ENCODE measurements at regions not wholly inside any gene's neighbourhood (a gene's known extent, or its start where the extent isn't known, plus 50 kb on each side); places are given as distances from the start of the nearest gene placed in this dataset.

DNA sequence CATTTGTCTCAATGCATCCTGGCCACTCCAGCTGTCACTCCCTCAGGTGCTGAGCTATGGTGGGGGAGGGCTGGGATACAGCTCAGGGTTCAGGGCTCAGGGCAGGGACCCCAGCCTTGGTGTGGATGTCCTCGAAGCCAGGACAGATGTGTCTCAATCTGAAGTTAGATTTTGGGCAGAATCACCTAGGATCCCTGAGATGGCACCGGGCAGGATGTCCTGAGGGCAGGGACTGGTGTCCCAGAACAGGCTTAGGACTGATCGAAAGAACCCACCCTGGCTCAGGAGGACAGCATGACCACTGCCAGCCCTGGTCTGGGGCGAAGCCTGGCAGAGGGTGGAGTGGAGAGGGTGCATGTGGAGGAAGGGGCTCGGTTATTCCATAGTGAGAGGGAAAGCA lies 96.8 kb upstream of the THY1 start:
- no peaks in the 10 kb centered on the region for H3K27me3 ChIP-seq
- no peak overlapping the region for H3K27ac ChIP-seq
- TF ChIP-seq, protein P1, sequence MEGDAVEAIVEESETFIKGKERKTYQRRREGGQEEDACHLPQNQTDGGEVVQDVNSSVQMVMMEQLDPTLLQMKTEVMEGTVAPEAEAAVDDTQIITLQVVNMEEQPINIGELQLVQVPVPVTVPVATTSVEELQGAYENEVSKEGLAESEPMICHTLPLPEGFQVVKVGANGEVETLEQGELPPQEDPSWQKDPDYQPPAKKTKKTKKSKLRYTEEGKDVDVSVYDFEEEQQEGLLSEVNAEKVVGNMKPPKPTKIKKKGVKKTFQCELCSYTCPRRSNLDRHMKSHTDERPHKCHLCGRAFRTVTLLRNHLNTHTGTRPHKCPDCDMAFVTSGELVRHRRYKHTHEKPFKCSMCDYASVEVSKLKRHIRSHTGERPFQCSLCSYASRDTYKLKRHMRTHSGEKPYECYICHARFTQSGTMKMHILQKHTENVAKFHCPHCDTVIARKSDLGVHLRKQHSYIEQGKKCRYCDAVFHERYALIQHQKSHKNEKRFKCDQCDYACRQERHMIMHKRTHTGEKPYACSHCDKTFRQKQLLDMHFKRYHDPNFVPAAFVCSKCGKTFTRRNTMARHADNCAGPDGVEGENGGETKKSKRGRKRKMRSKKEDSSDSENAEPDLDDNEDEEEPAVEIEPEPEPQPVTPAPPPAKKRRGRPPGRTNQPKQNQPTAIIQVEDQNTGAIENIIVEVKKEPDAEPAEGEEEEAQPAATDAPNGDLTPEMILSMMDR (IDR thresholded peaks at IDR 0.05), result no peak
- no peak for TF ChIP-seq POLR2A (IDR thresholded peaks at IDR 0.05)
- no peak for TF ChIP-seq EP300 (IDR thresholded peaks at IDR 0.05)
- no peak for TF ChIP-seq POLR2AphosphoS5 (IDR thresholded peaks at IDR 0.05)
- H3K36me3 ChIP-seq, result no peaks in the 10 kb centered on the region
- ATAC-seq (ENCODE audit: low FRiP score in 2 of 2) (no peak), DNase-seq (no peak)
- H3K4me3 ChIP-seq, result no peak overlapping the region
- 64 to 73% methylated on average over 4 to 5 of the region's 5 CpGs for WGBS, 2 donors
- no peaks in the 10 kb centered on the region for H3K9me3 ChIP-seq
- no peaks in the 10 kb centered on the region for H3K4me1 ChIP-seq

DNA sequence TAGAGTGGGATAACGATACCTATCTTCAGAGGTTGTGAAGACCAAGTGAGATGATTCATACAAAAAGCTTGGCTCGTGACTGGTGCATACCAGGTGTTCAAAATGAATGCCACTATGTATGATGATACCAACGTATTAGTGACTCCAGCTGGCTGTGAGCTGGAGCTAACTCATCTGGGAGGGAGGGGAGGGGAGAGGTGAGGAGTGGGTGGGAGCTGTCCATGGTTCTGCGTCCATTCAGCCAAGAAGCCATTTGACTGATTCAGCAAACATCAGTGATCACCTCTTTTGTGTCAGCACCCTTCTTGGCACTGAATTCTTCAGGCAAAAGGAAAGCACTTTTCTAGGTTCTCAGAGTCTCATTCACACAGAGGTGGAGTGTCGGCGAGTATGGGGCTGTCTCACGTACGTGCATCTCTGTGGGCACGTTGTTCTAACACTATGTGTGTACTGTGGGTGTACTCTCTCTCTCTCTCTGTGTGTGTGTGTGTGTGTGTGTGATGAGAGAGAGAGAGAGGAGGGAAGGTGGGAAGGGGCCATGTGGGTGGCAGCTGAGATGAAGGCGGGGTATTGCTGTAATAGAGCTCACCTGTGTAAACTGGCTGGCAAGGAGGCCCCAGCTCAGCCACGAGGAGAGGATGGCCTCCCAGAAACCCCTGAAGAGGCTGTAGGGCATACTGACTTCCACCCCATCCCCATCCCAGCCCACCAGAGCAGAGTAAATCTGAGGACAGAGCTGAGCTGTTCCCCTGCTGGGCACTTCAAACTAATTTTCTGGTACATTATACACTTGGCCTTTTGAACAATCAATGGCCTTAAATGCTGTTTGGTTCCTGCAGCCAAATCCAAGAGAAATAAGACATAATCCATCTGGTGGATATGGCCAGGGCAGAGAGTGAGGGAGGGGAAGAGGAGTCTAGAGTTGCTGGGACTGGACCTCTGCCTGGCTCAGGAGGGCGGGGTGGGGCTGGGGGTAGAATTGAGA lies 96.1 kb upstream of the THY1 start:
- no peaks in the 10 kb centered on the region for H3K4me1 ChIP-seq
- no peaks in the 10 kb centered on the region for H3K36me3 ChIP-seq
- DNase-seq, result no peak
- no peak overlapping the region for H3K4me3 ChIP-seq
- no peaks in the 10 kb centered on the region for H3K9me3 ChIP-seq
- no peak overlapping the region for H3K27ac ChIP-seq
- H3K27me3 ChIP-seq, result no peaks in the 10 kb centered on the region
- WGBS, 2 donors, result 55 to 57% methylated on average over 10 to 12 of the region's 12 CpGs
- no peak for ATAC-seq (ENCODE audit: low FRiP score in 2 of 2)
- TF ChIP-seq POLR2AphosphoS5 (IDR thresholded peaks at IDR 0.05) (no peak), POLR2A (IDR thresholded peaks at IDR 0.05) (no peak), EP300 (IDR thresholded peaks at IDR 0.05) (no peak)
- TF ChIP-seq, protein P1 (IDR thresholded peaks at IDR 0.05), result no peak

DNA sequence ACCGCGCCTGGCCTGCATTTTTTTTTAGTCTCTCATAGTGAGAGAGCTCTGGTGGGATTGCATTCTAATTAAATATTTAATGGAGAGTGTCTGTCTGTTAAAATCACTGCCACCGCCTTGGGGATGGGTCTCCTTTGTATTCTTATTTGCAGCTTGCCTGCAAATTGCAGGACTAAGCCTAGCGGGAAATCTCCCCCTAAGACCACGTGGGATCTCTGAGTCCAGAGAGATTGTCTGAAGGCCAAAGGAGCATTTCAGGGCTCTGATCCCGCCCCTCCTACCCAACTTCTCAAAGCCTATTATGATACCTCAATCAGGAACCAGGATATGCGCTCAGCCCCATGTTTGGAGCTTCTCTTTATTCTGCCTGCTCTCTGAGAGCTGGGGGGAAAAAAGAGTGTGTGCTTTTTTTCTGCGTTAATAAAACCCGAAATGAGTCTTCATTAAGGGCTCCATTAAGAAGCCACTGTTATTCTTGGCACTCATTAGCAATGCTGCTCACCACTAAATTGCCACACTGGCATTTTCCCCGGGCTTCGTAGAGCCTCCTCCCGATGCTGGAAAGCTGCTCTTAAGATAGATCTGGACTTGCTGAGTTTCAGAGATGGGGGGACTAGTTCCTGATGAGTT lies 92.9 kb upstream of the THY1 start:
- ATAC-seq (ENCODE audit: low FRiP score in 2 of 2), result no peak
- WGBS, 2 donors, result 85 to 86% methylated on average over 12 of the region's 12 CpGs
- DNase-seq, result no peak

DNA sequence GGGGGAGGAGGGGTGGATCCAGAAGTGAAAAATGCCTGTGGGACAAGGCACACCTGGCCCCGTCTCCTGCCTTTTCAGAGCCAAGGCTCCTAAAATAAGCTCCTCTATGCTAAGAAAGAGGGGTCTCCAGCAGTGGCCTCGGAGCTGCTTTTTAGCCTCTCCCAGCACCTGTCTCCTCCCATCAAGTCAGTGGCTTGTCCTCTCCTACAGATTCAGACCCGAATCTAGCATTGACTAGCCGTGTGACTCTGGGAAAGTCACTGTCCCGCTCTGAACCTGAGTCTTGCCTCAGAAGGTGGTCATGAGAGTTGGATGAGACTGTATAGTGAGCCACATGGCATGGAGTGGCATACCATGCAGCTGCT lies 90.8 kb upstream of the THY1 start:
- DNase-seq, result no peak
- WGBS, 2 donors, result 76 to 77% methylated on average over 4 to 5 of the region's 5 CpGs
- H3K4me3 ChIP-seq, result no peak overlapping the region
- H3K36me3 ChIP-seq, result no peaks in the 10 kb centered on the region
- TF ChIP-seq POLR2A (IDR thresholded peaks at IDR 0.05), result no peak
- no peak for TF ChIP-seq EP300 (IDR thresholded peaks at IDR 0.05)
- TF ChIP-seq, protein P1 (IDR thresholded peaks at IDR 0.05), result no peak
- TF ChIP-seq POLR2AphosphoS5 (IDR thresholded peaks at IDR 0.05), result no peak
- H3K9me3 ChIP-seq, result no peaks in the 10 kb centered on the region
- no peak overlapping the region for H3K27ac ChIP-seq
- no peaks in the 10 kb centered on the region for H3K4me1 ChIP-seq
- ATAC-seq (ENCODE audit: low FRiP score in 2 of 2), result no peak
- no peaks in the 10 kb centered on the region for H3K27me3 ChIP-seq

More for the DNA sequence above, 92.9 kb upstream of the THY1 start:
- no peaks in the 10 kb centered on the region for H3K27me3 ChIP-seq
- H3K4me1 ChIP-seq, result no peaks in the 10 kb centered on the region
- no peaks in the 10 kb centered on the region for H3K9me3 ChIP-seq
- TF ChIP-seq, protein P1 (IDR thresholded peaks at IDR 0.05), result no peak
- TF ChIP-seq EP300 (IDR thresholded peaks at IDR 0.05) (no peak), POLR2A (IDR thresholded peaks at IDR 0.05) (no peak), POLR2AphosphoS5 (IDR thresholded peaks at IDR 0.05) (no peak)
- no peak overlapping the region for H3K4me3 ChIP-seq
- no peaks in the 10 kb centered on the region for H3K36me3 ChIP-seq
- no peak overlapping the region for H3K27ac ChIP-seq
